HG03159 (cell line): ENCODE measurements at regions not wholly inside any gene's neighbourhood (a gene's known extent, or its start where the extent isn't known, plus 50 kb on each side); places are given as distances from the start of the nearest gene placed in this dataset.

Experiments
- ATAC-seq: cut with Tn5 transposase; IDR thresholded peaks from one replicate; pipeline ENCODE4 v1.9.1; 2021; ENCODE audit warnings: mild to moderate bottlenecking, moderate library complexity; ENCODE audit not compliant: unreplicated experiment

- ATAC-seq: no peak
Observed at GRCh38 chr2:554444-554843, 122.8 kb downstream of the TMEM18 start.

GRCh38 chr2:552906-553305, 124.3 kb downstream of the TMEM18 start:
- ATAC-seq: no peak

GRCh38 chr2:551621-552020, 125.6 kb downstream of the TMEM18 start:
- no peak for ATAC-seq

- no peak for ATAC-seq
Observed at GRCh38 chr2:550860-551567, 126.2 kb downstream of the TMEM18 start.

- no peak for ATAC-seq
Observed at GRCh38 chr2:545711-546650, 131.2 kb downstream of the TMEM18 start.

- ATAC-seq: no peak
Observed at GRCh38 chr2:545228-545627, 132.0 kb downstream of the TMEM18 start.

- no peak for ATAC-seq
Observed at GRCh38 chr2:538646-539045, 138.6 kb downstream of the TMEM18 start.

- no peak for ATAC-seq
Observed at GRCh38 chr2:535222-535621, 142.0 kb downstream of the TMEM18 start.

- ATAC-seq: no peak
Observed at GRCh38 chr2:529852-530251, 147.4 kb downstream of the TMEM18 start.

- ATAC-seq: no peak
Observed at GRCh38 chr2:529424-529823, 147.8 kb downstream of the TMEM18 start.

- no peak for ATAC-seq
Observed at GRCh38 chr2:527581-527980, 149.6 kb downstream of the TMEM18 start.

GRCh38 chr2:526918-527317, 150.3 kb downstream of the TMEM18 start:
- ATAC-seq: no peak

GRCh38 chr2:525611-526010, 151.6 kb downstream of the TMEM18 start:
- ATAC-seq: no peak

GRCh38 chr2:525021-525420, 152.2 kb downstream of the TMEM18 start:
- ATAC-seq: no peak

GRCh38 chr2:524442-524841, 152.8 kb downstream of the TMEM18 start:
- ATAC-seq: no peak

GRCh38 chr2:523698-524270, 153.4 kb downstream of the TMEM18 start:
- no peak for ATAC-seq

GRCh38 chr2:522776-523175, 154.4 kb downstream of the TMEM18 start:
- no peak for ATAC-seq

GRCh38 chr2:521853-522530, 155.2 kb downstream of the TMEM18 start:
- no peak for ATAC-seq

- no peak for ATAC-seq
Observed at GRCh38 chr2:520663-521340, 156.4 kb downstream of the TMEM18 start.

- no peak for ATAC-seq
Observed at GRCh38 chr2:516944-517343, 160.3 kb downstream of the TMEM18 start.

- ATAC-seq: no peak
Observed at GRCh38 chr2:516131-516530, 161.1 kb downstream of the TMEM18 start.
